SHP77 (cell line): ENCODE measurements at regions not wholly inside any gene's neighbourhood (a gene's known extent, or its start where the extent isn't known, plus 50 kb on each side); places are given as distances from the start of the nearest gene placed in this dataset.

Experiments
- DNase-seq, 2 experiments: peaks; one replicate each; lab custom pipeline; 2025; lab: John Stamatoyannopoulos, UW

- no peak for DNase-seq
These were observed 51.6 kb upstream of the SRRM3 start for GRCh38 chr7:76149847-76150691.
